ENCODE measurements at regions not wholly inside any gene's neighbourhood (a gene's known extent, or its start where the extent isn't known, plus 50 kb on each side); places are given as distances from the start of the nearest gene placed in this dataset.

GRCh38 chr4:58688568-58688967 lies 1578.4 kb upstream of the IGFBP7 start:
- DNase-seq (ENCODE audit: low spot score), result no peak

- no peak for DNase-seq (ENCODE audit: low spot score)
Observed at GRCh38 chr4:58679886-58680285, 1569.7 kb upstream of the IGFBP7 start.

- no peak for DNase-seq (ENCODE audit: low spot score)
Observed at GRCh38 chr4:58679051-58679450, 1568.9 kb upstream of the IGFBP7 start.

- DNase-seq (ENCODE audit: low spot score), result no peak
Observed at GRCh38 chr4:58669783-58670182, 1559.6 kb upstream of the IGFBP7 start.

- DNase-seq (ENCODE audit: low spot score), result no peak
Observed at GRCh38 chr4:58665649-58666048, 1555.5 kb upstream of the IGFBP7 start.

- no peak for DNase-seq (ENCODE audit: low spot score)
Observed at GRCh38 chr4:58658701-58659100, 1548.5 kb upstream of the IGFBP7 start.

GRCh38 chr4:58653251-58653650 lies 1543.1 kb upstream of the IGFBP7 start:
- no peak for DNase-seq (ENCODE audit: low spot score)

- no peak for DNase-seq (ENCODE audit: low spot score)
Observed at GRCh38 chr4:58649226-58649625, 1539.0 kb upstream of the IGFBP7 start.

GRCh38 chr4:58646126-58646525 lies 1535.9 kb upstream of the IGFBP7 start:
- DNase-seq (ENCODE audit: low spot score), result no peak

- DNase-seq (ENCODE audit: low spot score), result no peak
Observed at GRCh38 chr4:58644549-58644948, 1534.4 kb upstream of the IGFBP7 start.

GRCh38 chr4:58636381-58636780 lies 1526.2 kb upstream of the IGFBP7 start:
- DNase-seq (ENCODE audit: low spot score), result no peak

GRCh38 chr4:58617226-58617625 lies 1507.0 kb upstream of the IGFBP7 start:
- DNase-seq (ENCODE audit: low spot score), result no peak

GRCh38 chr4:58611012-58611411 lies 1500.8 kb upstream of the IGFBP7 start:
- DNase-seq (ENCODE audit: low spot score), result no peak

GRCh38 chr4:58606303-58606702 lies 1496.1 kb upstream of the IGFBP7 start:
- no peak for DNase-seq (ENCODE audit: low spot score)

- DNase-seq (ENCODE audit: low spot score), result no peak
Observed at GRCh38 chr4:58603951-58604350, 1493.8 kb upstream of the IGFBP7 start.

GRCh38 chr4:58602731-58603359 lies 1492.7 kb upstream of the IGFBP7 start:
- no peak for DNase-seq (ENCODE audit: low spot score)

- no peak for DNase-seq (ENCODE audit: low spot score)
Observed at GRCh38 chr4:58602022-58602421, 1491.8 kb upstream of the IGFBP7 start.

GRCh38 chr4:58600290-58600689 lies 1490.1 kb upstream of the IGFBP7 start:
- DNase-seq (ENCODE audit: low spot score), result no peak

GRCh38 chr4:58590722-58591121 lies 1480.5 kb upstream of the IGFBP7 start:
- no peak for DNase-seq (ENCODE audit: low spot score)

- no peak for DNase-seq (ENCODE audit: low spot score)
Observed at GRCh38 chr4:58587856-58588255, 1477.7 kb upstream of the IGFBP7 start.

GRCh38 chr4:58566260-58566659 lies 1456.1 kb upstream of the IGFBP7 start:
- DNase-seq (ENCODE audit: low spot score), result no peak

- DNase-seq (ENCODE audit: low spot score), result no peak
Observed at GRCh38 chr4:58564695-58565475, 1454.7 kb upstream of the IGFBP7 start.

- DNase-seq (ENCODE audit: low spot score), result no peak
Observed at GRCh38 chr4:58561170-58561569, 1451.0 kb upstream of the IGFBP7 start.

GRCh38 chr4:58560736-58561135 lies 1450.6 kb upstream of the IGFBP7 start:
- no peak for DNase-seq (ENCODE audit: low spot score)

Data from ureter (tissue), 1 donor.